HCEC 1CT (cell line): ENCODE measurements at regions not wholly inside any gene's neighbourhood (a gene's known extent, or its start where the extent isn't known, plus 50 kb on each side); places are given as distances from the start of the nearest gene placed in this dataset.
"Not testable (repeated sequence)": the region's sequence is repeated elsewhere in the genome, so short reads cannot be mapped to it uniquely, and the experiment has no call there.

Source experiments
- DNase-seq: peaks from one replicate; pipeline ENCODE4 v3.0.0-alpha.2; 2017

DNA sequence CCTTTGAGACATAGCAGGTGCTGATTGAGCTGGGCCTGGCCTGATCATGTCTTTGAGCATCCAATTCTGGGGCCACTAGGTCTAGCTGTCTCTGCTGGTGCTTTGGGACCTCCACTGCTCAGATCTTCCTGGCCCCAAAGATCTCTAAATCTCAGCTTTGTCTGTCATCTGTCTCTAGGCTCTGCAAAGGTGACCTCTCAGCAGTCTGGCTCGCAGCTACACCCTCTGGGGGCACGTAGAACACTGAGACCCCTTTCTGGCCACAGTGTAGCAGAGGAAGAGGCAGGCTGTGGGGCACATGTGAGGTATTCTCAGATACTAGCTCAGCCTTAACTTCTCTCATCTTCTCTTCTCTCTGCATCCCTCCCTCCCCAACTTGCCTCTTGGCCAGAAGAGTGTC lies 298.1 kb upstream of the PLGLB1 start:
- DNase-seq: not testable (repeated sequence)

GRCh38 chr2:87321201-87321600 lies 299.6 kb upstream of the PLGLB1 start:
- not testable (repeated sequence) for DNase-seq

- DNase-seq: not testable (repeated sequence)
Measured at GRCh38 chr2:87324335-87325041, 302.8 kb upstream of the PLGLB1 start.

DNA sequence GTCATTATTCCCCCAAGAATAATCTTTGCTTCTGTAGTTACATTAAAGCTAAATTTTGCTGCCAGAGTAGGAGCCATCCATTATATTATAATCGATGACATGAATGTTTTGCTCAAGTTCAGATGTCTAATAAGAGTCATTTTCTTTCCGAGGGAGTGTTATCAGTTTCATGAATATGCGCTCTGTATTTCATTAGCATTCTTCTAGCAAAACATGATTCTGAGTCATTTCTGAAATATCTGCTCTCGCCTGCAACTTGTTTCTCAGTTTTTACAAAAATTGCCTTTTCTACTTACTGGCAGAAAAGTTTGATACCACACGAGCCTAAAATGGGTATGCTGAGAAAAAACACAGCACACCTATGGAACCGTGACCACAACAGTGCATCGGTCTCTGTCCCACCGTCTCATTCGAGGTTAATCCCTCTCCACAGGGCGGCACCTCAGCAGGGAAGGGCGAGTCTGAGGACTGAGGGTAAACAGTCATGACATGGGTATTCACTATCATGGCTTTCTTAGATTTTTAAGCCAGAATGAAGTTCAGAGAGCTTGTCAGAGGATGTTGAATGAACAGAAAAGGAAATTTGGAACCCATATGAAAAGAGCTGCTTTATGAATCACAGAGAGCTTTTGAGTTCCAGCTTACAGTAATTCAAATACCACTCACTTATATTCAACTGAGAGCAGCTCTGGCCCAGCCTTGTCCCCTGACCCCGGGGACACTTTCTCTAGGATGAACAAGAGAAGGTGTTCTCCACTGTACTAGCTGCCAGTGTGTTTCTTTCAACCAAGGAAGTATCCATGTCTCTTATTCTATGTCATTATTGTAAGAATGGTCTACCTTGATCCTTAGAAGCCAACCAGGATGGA lies 303.6 kb upstream of the PLGLB1 start:
- not testable (repeated sequence) for DNase-seq

DNA sequence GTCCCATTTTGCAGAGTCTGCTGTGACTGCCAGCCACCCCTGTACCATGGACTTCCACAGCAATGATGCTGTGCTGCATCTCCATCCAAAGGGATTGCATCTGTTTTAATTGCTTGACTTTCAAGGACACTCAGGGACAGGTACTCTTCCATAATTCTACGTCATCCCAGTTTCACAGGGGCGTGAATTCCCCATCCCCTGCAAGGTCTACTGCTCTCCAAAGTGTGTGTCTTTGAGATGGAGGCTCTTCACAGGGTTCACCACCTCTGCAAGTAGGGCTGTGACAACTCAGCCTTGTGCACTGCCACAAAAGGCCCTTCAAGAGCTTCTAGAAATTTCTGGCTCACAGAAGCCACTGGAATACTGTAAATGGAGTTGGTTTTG lies 304.3 kb upstream of the PLGLB1 start:
- DNase-seq: not testable (repeated sequence)

- DNase-seq: not testable (repeated sequence)
Measured at GRCh38 chr2:87326754-87327153, 305.1 kb upstream of the PLGLB1 start.

DNA sequence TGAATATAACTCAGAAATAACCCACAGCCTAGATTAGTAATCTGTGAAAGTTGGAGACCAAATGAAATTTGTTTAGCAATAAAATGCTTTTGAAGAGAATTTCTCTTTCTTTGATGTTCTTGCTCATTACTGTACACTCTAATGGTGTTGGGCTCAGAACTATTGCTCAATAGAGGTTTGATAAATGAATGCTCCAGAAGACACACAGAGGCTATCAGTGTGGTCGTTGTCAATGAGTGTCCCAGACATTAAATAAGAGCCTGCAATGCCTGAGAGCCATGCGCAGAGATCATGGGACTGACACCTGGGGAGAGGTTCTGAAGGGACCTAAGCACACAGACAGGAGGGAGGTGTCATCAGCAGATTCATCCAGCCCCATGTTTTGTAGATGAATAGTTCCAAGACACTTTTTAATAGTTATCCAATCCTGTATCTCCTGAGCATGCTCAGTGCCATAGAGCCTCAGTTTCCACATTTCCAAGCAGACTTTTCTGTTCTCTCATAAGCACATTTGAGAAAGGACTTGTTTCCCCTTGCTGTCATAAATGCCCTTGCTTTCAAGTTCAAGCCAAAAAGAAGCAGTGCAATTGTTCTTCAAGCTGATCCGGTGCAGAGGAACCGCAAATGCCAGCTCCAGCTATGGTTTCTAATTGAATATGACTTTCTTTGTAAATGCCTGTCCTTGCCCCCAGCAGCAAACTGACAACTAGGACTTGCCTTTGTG lies 306.2 kb upstream of the PLGLB1 start:
- not testable (repeated sequence) for DNase-seq

GRCh38 chr2:87329529-87329928 lies 307.9 kb upstream of the PLGLB1 start:
- not testable (repeated sequence) for DNase-seq

- not testable (repeated sequence) for DNase-seq
Measured at GRCh38 chr2:87330486-87330885, 308.8 kb upstream of the PLGLB1 start.

- DNase-seq: not testable (repeated sequence)
Measured at GRCh38 chr2:87331940-87332583, 310.4 kb upstream of the PLGLB1 start.

- DNase-seq: not testable (repeated sequence)
Measured at GRCh38 chr2:87334888-87335287, 313.2 kb upstream of the PLGLB1 start.

DNA sequence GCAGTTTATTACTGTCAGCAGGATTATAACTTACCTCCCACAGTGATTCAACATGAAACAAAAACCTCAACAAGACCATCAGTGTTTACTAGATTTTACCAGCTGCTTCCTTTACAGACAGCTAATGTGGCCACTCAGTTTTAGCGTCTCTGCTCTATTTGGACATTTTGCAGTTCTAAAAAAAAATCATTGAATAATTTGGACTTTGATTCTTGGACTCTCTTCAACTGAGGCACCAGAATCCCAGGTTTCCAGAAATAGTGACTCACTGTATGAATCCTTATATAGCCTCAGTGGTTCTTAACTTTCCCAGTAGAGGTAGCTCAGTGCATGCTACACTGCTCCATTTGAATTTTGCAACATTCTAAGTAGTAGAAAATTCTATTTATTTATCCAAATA lies 317.4 kb upstream of the PLGLB1 start:
- DNase-seq: peak; percentile 58

- DNase-seq: peak; percentile 56
Measured at GRCh38 chr2:87341601-87342014, 320.0 kb upstream of the PLGLB1 start.

DNA sequence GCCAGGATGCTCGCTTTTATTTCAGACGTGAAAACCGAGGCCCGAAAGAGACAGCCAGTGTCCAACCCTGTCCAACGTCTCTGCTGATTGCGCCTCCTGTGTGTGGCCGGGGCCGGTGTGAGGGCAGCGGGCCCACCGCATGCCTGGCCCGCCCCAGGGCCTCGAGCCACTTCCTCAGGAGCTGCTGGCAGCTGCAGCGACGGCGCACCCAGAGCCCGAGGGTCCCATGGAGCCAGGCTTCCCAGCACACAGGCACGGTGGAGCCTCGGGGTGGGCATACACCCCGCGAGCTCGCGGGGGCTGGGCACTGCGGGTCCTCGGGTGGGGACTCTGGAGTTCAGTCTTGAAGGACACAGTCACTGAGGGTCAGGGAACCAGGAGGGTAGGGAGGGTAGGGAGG lies 320.5 kb upstream of the PLGLB1 start:
- DNase-seq: not testable (repeated sequence)

GRCh38 chr2:87343347-87343746 lies 321.7 kb upstream of the PLGLB1 start:
- not testable (repeated sequence) for DNase-seq

DNA sequence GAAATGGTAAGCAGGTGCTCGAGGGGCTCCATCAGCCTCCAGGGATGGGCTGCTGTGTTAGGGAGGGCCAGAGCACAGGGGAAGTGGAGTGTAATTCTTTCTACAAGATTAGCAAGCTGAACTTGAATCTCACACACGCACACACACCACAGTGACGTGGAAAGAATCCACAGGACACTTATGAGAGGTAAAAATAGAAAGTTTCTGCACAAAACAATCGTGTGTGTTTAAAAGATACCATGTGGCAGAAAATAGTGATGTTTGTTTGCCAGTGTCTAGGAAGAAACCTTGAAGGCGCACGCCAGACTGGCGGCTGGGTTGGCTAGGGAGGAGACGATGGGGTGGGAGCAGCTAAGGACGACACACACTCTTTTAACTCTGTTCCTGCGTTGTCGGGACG lies 323.6 kb upstream of the PLGLB1 start:
- not testable (repeated sequence) for DNase-seq

GRCh38 chr2:87348556-87348955 lies 326.9 kb upstream of the PLGLB1 start:
- DNase-seq: not testable (repeated sequence)

- not testable (repeated sequence) for DNase-seq
Measured at GRCh38 chr2:87349006-87349405, 327.4 kb upstream of the PLGLB1 start.

- DNase-seq: not testable (repeated sequence)
Measured at GRCh38 chr2:87352178-87352934, 330.7 kb upstream of the PLGLB1 start.

- DNase-seq: not testable (repeated sequence)
Measured at GRCh38 chr2:87353408-87353807, 331.8 kb upstream of the PLGLB1 start.

DNA sequence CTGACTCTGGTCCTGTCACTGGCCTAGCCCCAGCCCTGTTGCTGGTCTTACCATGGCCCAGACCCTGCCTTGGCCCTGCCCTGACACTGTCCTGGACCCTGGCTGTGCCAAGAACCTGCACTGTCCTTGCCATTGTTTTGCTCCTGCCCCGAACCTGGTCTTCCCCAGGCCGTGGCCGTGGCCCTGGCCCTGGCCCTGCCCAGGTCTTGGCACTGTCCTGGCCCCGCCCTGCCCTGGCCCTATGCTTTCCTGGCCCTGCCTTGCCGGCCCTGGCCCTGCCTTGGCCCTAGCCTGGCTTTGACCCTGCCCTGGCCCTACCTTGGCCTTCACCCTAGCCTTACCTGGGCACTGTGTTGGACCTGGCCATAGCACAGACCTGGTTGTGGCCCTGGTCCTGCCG lies 332.5 kb upstream of the PLGLB1 start:
- DNase-seq: not testable (repeated sequence)

DNA sequence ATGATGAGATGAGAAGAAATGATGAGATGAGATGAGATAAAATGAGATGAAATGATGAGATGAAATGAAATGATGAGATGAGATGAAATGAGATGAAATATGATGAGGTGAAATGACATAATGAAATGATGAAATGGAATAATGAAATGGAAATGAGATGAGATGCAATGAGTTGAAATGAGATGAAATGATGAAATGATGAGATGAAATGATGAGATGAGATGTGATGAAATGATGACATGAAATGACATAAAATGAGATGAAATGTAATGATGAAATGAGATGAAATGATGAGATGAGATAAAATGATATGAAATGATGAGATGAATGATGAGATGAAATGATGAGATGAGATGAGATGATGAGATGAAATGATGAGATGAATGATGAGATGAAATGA lies 338.6 kb upstream of the PLGLB1 start:
- not testable (repeated sequence) for DNase-seq
